IPS-18c (cell line): ENCODE measurements at regions not wholly inside any gene's neighbourhood (a gene's known extent, or its start where the extent isn't known, plus 50 kb on each side); places are given as distances from the start of the nearest gene placed in this dataset.
A peak's percentile ranks its signal among the peaks of the same experiment; 100 is the strongest.
"Not testable (repeated sequence)": the region's sequence is repeated elsewhere in the genome, so short reads cannot be mapped to it uniquely, and the experiment has no call there.

Experiments used
- H3K4me3 ChIP-seq: 2 replicates; pipeline ENCODE4 v1.7.0; 2013; ENCODE audit warnings: low read depth, mild to moderate bottlenecking, low read length, moderate library complexity; ENCODE audit not compliant: insufficient read depth
- H3K9me3 ChIP-seq: one replicate; pipeline ENCODE4 v1.6.1; 2013; ENCODE audit warnings: mild to moderate bottlenecking, low read length, moderate library complexity; ENCODE audit not compliant: control insufficient read depth, insufficient read depth

DNA sequence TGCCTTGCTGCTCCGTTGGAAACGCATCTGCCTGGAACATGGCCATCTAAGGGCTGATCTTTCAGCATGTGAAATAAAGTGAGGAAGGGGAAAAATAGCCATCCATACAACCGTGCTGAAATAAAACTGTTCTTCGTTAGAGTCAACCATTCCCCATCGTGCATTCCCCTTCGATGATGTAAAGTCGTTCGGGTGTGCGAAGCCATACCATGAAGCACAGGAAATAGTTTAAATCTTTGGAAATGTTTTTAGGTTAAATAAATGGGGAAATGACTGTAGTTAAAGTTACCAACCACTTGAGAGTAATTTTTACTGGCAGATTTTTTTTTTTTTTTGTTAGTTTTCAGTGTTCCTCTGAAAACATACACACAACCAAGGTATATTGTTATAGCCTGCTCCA, 302.5 kb downstream of the SH3GL2 start:
- H3K9me3 ChIP-seq, result no peaks in the 10 kb centered on the region
- H3K4me3 ChIP-seq, result no peak overlapping the region

DNA sequence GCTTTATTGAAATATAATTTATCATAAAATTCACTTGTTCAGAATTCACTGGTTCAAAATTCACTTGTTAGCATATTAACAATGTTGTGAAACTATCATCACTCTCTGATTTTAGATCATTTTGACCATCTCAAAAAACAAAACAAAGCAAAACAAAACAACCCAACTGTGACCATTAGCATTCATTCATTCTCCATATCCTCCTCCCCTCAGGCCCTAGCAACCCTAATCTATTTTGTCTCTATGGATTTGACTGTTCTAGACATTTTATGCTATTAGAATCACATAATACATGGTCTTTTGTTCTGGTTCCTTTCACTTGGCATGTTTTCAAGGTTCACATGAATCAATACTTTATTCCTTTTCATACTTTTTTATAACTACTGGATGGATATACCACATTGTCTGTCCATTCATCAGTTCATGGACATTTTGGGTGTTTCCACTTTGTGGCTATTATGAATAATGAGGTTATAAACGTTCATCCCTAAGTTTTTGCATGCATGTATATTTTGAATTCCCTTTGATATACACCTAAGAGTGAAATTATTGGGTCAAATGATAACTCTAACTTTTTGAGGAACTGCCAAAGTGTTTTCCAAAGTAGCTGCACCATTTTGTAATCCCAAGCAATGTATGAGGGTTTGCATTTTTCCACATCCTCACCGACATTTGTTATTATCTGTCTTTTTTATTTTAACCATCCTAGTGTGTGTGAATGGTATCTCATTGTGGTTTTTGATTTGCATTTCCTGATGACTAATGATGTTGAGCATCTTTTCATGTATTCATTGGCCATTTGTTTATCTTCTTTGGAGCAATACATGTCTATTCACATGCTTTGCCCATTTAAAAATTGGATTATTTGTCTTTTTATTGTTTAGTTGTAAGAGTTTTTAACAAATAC, 304.1 kb downstream of the SH3GL2 start:
- H3K9me3 ChIP-seq, result no peaks in the 10 kb centered on the region
- no peak overlapping the region for H3K4me3 ChIP-seq

DNA sequence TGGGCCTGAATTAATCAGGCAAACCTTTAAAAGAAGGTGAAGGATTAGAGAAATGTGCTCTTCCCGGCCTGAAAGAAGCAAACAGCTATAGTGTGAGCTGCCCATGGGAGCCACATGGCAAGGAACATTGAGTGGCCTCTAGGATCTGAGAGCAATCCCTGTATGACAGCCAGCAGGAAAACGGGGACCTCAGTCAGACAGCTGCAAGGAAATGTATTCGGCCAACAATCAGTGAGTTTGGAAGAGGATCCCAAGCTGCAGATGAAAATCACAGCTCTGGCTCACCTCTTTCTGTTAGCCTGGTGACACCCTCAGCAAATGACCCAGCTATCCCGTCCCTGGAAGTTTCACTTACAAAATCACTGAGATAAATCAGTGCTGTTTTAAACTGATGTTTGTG, 309.2 kb downstream of the SH3GL2 start:
- Histone ChIP-seq H3K4me3 (no peak overlapping the region), H3K9me3 (no peaks in the 10 kb centered on the region)

DNA sequence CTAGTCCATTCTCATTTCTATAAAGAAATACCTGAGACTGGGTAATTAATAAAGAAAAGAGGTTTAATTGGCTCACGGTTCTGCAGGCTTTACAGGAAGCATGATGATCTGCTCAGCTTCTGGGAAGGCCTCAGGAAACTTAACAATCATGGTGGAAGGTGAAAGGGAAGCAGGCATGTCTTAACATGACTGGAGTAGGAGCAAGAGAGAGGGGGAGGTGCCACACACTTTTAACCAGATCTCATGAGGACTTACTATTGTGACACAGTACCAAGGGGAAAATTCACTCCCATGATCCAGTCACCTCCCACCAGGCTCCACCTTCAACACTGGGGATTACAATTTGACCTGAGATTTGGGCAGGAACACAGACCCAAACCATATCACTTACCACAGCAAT, 310.1 kb downstream of the SH3GL2 start:
- not testable (repeated sequence) for H3K9me3 ChIP-seq, H3K4me3 ChIP-seq

DNA sequence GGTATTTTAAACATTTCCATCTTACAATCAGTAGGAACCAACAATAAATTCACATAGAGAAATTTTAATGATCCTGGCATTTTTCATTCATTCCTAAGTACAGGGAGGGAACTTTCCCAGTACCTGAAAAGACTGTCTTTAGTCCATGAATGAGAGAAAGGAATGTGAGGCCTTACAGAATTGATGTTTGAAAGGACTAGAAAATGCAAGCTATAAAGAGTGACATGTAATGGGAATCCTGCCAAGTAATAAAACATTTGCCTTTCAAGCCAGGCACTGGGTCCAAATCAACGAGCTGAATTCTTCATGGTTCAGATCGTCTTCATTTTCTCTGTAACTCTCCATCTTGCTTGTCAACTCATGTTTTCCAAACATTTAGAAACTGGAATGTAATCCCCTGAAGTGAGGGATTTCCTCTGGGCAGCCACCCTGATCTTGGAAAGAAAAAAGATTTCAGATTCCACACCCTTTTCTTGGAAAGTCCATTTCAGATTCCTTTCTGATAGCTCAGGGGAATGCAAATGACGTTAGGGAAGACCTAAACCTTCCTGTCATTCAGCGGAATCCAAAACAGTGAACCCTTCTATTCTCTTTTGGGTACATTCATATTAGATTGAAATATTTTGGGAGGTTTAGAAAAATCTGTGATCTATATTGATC, 315.8 kb downstream of the SH3GL2 start:
- H3K9me3 ChIP-seq, result no peaks in the 10 kb centered on the region

DNA sequence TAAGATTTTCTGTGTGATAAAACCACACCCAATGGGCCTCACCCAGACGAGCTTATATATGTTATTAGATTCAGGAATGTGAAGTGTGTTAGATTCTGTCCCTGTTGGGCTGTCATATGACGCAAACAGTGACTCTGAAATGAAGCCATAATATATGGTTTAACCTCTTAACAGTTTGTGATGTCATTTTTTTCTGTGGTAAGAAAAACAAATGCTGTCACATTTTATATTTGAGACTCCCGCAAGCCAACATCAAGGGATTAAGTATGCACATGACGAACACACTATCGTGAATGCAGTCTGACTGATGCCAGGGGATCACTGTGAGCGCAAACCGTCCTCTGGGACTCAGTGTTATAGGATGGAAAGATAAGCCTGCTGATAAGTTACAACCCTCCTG, 321.7 kb downstream of the SH3GL2 start:
- no peak overlapping the region for H3K4me3 ChIP-seq
- H3K9me3 ChIP-seq, result no peaks in the 10 kb centered on the region

More for the DNA sequence above, 315.8 kb downstream of the SH3GL2 start:
- no peak overlapping the region for H3K4me3 ChIP-seq

DNA sequence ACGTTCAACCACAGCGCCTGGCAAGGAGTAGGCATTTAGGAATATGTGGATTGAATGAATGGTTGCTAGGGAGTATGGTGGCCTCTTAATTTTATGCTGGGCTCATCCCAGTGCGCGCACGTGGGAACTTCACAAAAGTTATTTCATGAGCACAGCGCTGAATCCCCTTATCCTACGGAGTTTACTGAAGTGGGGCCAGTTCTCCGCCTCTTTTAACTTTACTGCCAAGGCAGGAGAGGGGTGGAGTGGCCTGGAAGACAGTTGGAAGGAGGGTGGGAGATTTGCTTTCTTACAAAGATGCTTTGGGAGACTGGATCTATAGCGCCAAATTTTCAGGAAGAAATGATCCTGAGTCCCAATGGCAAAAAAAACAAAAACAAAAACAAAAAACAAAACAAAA, 326.5 kb downstream of the SH3GL2 start:
- H3K9me3 ChIP-seq, result no peaks in the 10 kb centered on the region
- H3K4me3 ChIP-seq, result peak overlapping the region; percentile 62; the same call in 1 of the 2 replicates

DNA sequence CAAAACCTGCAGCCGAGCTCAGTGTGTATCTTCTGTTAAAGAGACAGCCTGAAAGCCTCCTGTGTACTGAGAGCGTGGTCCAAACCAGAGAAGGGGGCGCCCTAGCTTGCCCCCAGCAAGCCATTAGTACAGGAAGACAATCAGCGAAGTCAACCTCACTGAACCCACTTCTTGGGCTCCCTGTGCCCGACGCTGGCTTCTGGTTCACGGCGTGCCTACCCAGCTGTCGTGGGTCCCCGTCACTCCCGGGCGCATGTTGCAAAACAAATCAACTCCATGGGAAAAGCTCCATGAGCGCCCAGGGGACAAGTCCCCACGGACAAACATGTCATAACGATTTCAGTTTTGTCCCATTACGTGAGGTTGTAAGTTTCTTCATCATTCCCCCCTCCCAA, 326.9 kb downstream of the SH3GL2 start:
- Histone ChIP-seq H3K9me3 (no peaks in the 10 kb centered on the region), H3K4me3 (peak overlapping the region; percentile 62)

DNA sequence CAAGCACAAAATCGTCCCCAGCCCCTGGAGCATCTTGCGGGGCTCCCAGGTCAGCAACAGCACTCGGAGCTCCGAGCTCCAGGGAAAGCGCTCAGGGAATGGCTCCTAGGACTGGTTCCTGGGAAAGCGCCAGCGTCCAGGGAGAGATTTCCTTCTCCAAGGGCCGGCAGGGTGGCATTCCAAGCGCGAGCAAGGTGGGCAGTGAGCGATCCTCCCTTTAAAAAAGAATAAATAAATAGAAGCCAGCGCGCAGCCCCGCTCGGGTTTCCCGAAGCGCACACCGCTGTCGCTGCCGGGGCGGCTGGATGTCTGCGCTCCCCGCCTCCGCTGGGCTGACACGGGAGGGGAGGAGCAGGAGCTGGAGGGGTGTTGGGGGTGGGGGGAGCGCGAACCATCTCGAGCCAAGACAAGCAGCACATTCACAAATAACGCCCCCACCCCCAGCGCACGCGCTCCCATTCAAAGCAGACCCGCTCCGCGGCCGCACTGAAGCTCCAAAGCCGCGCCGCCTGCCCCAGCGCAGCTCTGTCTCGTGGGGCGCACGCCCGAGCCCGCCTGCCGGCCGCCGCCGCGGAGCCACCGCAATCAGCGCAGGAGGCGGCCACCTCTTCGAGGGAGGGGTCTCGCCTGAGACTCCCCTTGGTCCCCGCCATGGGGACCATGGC, 327.4 kb downstream of the SH3GL2 start:
- H3K9me3 ChIP-seq, result no peaks in the 10 kb centered on the region
- peak overlapping the region; percentile 62 for H3K4me3 ChIP-seq

DNA sequence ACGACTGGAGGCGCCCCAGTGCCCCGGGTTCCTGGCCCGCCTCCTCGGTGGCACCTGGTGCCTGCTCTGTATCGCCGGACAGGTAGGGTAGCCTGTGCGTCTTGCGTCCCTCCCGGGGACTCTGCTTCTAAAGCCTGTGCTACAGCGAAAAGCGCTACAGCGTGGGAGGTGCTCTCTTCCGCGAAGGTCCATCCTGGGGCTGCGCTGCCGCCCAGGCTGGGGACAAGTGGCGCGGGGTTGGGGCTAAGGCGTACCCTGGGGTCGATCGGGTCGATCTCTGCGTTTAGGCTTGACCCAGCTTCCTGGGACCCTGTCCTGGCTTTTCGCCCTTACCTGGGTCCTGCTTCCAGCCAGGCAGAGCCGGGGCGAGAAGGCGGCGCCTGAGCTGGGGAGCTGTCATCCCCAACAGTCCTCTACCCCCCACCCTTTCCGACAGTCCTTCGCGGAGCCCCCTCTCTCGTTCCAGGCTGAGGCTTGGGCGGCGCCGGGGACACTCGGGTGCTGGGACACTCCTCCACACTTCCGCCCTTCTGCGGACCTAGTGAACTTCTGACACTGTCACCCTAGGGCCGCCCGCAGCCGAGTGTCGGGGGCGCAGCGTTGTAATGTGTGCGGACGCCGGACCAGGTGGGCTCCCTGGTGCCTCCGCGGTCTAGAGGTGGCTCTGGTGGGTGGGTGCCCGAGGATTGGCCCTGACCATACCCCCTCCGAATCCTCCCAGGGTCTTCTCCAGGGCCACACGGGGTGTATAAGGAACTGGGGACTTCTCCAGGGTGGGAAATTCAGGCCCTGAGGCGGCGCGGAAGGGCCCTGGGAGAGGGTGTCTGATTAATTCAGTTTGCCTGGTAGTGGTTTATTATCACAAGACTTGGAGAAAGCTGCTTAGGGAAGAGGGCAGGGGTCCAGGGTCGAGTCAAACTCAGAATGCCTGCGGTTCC, 328.2 kb downstream of the SH3GL2 start:
- Histone ChIP-seq H3K9me3 (no peaks in the 10 kb centered on the region), H3K4me3 (peak overlapping the region; percentile 62)

DNA sequence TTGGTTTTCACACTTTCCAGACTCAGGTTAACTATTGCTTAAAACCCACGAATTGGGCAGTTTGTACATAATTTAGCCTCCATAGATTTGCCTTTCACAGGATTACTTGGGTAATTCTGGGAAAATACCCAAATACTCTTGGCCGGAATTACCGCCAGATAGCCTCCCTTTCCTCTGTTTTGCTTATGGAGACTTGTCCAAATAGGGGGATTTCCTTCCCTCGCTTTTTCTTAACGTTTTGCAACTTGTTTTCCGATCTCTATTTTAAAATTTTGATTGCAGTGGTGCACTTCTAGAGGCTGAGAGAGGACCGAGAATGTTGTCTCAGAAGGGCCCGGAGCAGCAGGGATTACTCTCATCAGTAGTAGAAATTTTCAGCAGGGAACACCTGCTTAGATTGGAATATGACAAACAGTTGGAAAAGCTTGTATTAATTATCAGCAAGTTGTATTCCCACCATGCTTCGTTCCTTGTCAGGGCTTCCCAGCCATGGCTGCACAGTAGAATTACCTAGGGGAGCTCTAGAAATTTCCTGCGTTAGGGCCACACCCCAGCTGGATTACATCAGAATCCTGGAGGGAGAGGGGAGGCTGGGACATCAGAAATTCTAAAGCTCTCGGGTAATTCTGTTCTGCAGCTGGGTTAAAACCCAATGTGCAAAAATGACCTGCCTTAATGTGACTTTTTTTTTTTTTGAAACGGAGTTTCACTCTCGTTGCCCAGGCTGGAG, 329.1 kb downstream of the SH3GL2 start:
- H3K4me3 ChIP-seq, result no peak overlapping the region
- no peaks in the 10 kb centered on the region for H3K9me3 ChIP-seq

DNA sequence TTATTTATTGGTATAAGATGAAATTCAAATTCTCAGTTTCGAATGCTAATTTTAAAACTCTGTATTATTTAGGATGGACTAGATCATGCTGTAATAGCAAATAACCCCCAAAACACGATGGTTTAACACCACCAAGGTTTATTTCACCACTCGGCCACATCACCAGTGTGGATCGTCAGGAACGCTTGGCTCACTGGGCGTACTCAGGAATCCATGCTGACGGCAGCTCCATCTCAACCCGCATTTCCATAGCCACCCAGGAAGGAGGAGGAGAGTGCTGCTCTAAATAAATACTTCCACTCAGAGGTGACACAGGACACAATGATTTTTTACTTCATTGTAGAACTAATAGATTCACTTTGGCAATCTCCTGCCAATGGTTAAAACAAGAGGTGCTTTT, 347.4 kb downstream of the SH3GL2 start:
- no peaks in the 10 kb centered on the region for H3K9me3 ChIP-seq
- no peak overlapping the region for H3K4me3 ChIP-seq

DNA sequence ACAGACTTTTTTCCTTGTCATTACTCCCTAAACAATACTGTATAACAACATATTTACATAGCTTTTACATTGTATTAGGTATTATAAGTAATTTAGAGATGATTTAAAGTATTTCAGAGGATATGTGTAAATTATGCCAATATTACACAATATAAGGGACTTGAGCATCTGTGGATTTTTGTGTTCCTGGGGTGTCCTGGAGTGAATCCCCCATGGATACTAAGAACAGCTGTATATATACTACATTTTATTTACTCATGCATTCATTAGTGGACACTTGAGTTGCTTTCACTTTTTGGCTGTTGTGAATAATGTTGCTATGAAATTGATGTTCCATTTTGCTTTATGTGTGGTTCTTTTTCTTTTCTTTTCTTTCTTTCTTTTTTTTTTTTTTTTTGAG, 348.8 kb downstream of the SH3GL2 start:
- Histone ChIP-seq H3K4me3 (no peak overlapping the region), H3K9me3 (no peaks in the 10 kb centered on the region)

DNA sequence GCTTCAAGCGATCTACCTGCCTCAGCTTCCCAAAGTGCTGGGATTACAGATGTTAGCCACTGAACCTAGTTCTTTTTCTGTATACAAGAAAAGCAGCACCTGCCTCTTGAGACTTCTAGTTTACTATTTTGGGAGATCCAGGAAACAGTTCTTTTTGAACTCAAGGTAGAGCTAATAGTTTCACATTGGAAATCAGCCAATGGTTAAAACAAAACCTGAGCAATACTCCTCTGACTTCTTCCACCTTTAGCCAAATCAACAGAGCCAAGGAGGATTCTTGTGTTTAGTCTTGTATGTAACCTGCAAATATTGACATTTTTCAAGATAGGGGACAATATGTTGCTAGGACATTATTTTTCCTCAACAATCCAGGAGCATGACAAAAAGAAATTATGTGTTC, 349.4 kb downstream of the SH3GL2 start:
- Histone ChIP-seq H3K9me3 (no peaks in the 10 kb centered on the region), H3K4me3 (no peak overlapping the region)

DNA sequence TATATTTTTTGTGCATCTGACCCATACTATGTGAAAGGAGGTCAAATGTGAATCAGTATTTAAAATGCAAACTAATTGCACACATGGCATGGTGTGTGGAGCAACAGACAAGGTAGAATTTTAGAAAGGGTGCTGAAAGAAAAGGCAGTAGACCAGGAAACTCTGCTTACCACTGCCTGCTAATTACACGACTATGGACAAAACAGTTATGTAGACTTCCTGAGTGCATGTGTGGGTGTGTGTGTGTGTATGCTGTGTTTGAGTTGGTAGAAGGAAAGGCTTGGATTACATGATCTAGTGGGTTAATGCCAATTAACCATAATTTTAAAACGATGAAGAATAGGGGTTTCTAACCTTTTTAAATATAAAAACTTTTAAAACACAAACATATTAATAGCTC, 349.9 kb downstream of the SH3GL2 start:
- no peaks in the 10 kb centered on the region for H3K9me3 ChIP-seq
- H3K4me3 ChIP-seq, result no peak overlapping the region

DNA sequence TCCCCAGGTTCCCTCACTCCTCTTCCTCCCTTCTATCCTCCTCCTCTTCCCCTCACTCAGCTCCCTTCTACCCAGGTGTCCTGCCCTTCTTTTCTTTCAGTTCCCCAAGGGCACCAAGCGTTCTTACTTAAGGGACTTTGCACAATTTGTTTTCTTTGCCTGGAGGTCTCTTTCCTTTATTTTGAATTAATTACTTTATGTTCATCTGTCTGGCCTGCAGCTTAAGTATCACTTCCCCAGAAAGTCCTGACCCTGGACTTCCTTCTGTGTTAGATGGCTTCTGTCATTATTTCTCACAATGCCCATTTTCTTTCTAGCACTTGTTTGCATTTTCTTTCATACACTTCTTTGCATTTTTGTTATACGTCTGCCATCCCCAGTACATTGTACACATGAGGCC, 350.6 kb downstream of the SH3GL2 start:
- Histone ChIP-seq H3K9me3 (no peaks in the 10 kb centered on the region), H3K4me3 (no peak overlapping the region)
